Neuronal stem cell (in vitro differentiated cells): ENCODE measurements at regions not wholly inside any gene's neighbourhood (a gene's known extent, or its start where the extent isn't known, plus 50 kb on each side); places are given as distances from the start of the nearest gene placed in this dataset.
"Not testable (repeated sequence)": the region's sequence is repeated elsewhere in the genome, so short reads cannot be mapped to it uniquely, and the experiment has no call there.

Source experiments
- DNase-seq: peaks from one replicate; pipeline ENCODE4 v3.0.0-alpha.2; 2013; ENCODE audit warnings: low spot score
- H2AFZ ChIP-seq: one replicate; pipeline ENCODE4 v1.6.1; 2013; ENCODE audit warnings: mild to moderate bottlenecking, low read length, inconsistent platforms
- H2AK5ac ChIP-seq: 2 replicates; pipeline ENCODE4 v1.6.1; 2013; ENCODE audit warnings: low read depth, mild to moderate bottlenecking, inconsistent platforms, low read length, moderate library complexity, mixed read lengths
- H2BK120ac ChIP-seq: 2 replicates; pipeline ENCODE4 v1.6.1; 2013; ENCODE audit warnings: low read depth, mild to moderate bottlenecking, inconsistent platforms, low read length, moderate library complexity, mixed read lengths
- H2BK12ac ChIP-seq: one replicate; pipeline ENCODE4 v1.6.1; 2013; ENCODE audit warnings: low read length, inconsistent platforms
- H2BK15ac ChIP-seq: 2 replicates; pipeline ENCODE4 v1.6.1; 2013; ENCODE audit warnings: mild to moderate bottlenecking, low read length, inconsistent platforms, mixed read lengths
- H2BK5ac ChIP-seq: one replicate; pipeline ENCODE4 v1.6.1; 2013; ENCODE audit warnings: inconsistent platforms, mild to moderate bottlenecking, low read length, moderate library complexity
- H3K14ac ChIP-seq: one replicate; pipeline ENCODE4 v1.6.1; 2013; ENCODE audit warnings: low read length, inconsistent platforms
- H3K18ac ChIP-seq: 2 replicates; pipeline ENCODE4 v1.6.1; 2013; ENCODE audit warnings: low read length, inconsistent platforms
- H3K23ac ChIP-seq: 2 replicates; pipeline ENCODE4 v1.6.1; 2013; ENCODE audit warnings: low read depth, mild to moderate bottlenecking, mixed read lengths, low read length, inconsistent platforms; ENCODE audit not compliant: poor library complexity
- H3K27ac ChIP-seq: replicated peaks from 3 replicates; pipeline ENCODE4 v1.5.1; 2013; ENCODE audit warnings: low read length, inconsistent platforms
- H3K27me3 ChIP-seq, 3 experiments: 2 replicates each; pipeline ENCODE4 v1.6.1; 2013; ENCODE audit warnings: low read length in 3 of 3, mild to moderate bottlenecking in 2 of 3, inconsistent platforms in 1 of 3, low read depth in 1 of 3, mixed read lengths in 1 of 3, moderate library complexity in 1 of 3; ENCODE audit not compliant: control insufficient read depth in 3 of 3, insufficient read depth in 3 of 3
- H3K36me3 ChIP-seq, 2 donors: replicated peaks in 1 of 2; 2 replicates each; pipeline ENCODE4 v1.6.1; 2013; ENCODE audit warnings: low read length in 2 of 2; ENCODE audit not compliant: control insufficient read depth in 2 of 2, insufficient read depth in 2 of 2
- H3K4ac ChIP-seq: 2 replicates; pipeline ENCODE4 v1.6.1; 2013; ENCODE audit warnings: inconsistent platforms, mild to moderate bottlenecking, low read length, moderate library complexity
- H3K4me1 ChIP-seq, 2 donors: 1 replicate in 1 of 2; 2 replicates in 1 of 2; pipeline ENCODE4 v1.6.1; 2013; ENCODE audit warnings: low read length in 2 of 2, low read depth in 1 of 2; ENCODE audit not compliant: control insufficient read depth in 2 of 2, insufficient read depth in 1 of 2
- H3K4me2 ChIP-seq: one replicate; pipeline ENCODE4 v1.6.1; 2013; ENCODE audit warnings: mild to moderate bottlenecking, low read length, inconsistent platforms; ENCODE audit not compliant: insufficient read depth, poor library complexity, severe bottlenecking
- H3K4me3 ChIP-seq, 2 donors: 2 replicates each; pipeline ENCODE4 v1.5.1; 2013; ENCODE audit warnings: low read length in 2 of 2, mild to moderate bottlenecking in 2 of 2, inconsistent platforms in 1 of 2, moderate library complexity in 1 of 2
- H3K79me1 ChIP-seq: one replicate; pipeline ENCODE4 v1.6.1; 2013; ENCODE audit warnings: low read depth, mild to moderate bottlenecking, inconsistent platforms, low read length, moderate library complexity
- H3K9ac ChIP-seq: one replicate; pipeline ENCODE4 v1.6.1; 2013; ENCODE audit warnings: mild to moderate bottlenecking, low read depth, low read length, inconsistent platforms; ENCODE audit not compliant: poor library complexity
- H3K9me3 ChIP-seq, 2 donors: replicated peaks in 1 of 2; 2 replicates each; pipeline versions ENCODE3 to v1.6.1; 2013; ENCODE audit warnings: low read length in 2 of 2, mild to moderate bottlenecking in 2 of 2, inconsistent platforms in 1 of 2, low read depth in 1 of 2, mixed read lengths in 1 of 2, moderate library complexity in 1 of 2; ENCODE audit not compliant: control insufficient read depth in 2 of 2, insufficient read depth in 1 of 2
- H4K8ac ChIP-seq: one replicate; pipeline ENCODE4 v1.6.1; 2013; ENCODE audit warnings: low read depth, mild to moderate bottlenecking, inconsistent platforms, low read length, moderate library complexity
- H4K91ac ChIP-seq: one replicate; pipeline ENCODE4 v1.6.1; 2013; ENCODE audit warnings: low read length, low read depth, mild to moderate bottlenecking, inconsistent platforms; ENCODE audit not compliant: poor library complexity
- WGBS, 2 donors: extraction: QIAGEN DNeasy Blood & Tissue Kit; methylation state at CpG; one replicate each; pipeline ENCODE4 v1.1.7; 2013; ENCODE audit warnings: missing lambda C conversion rate in 2 of 2, mixed read lengths in 1 of 2; ENCODE audit not compliant: insufficient read length in 2 of 2, insufficient replicate concordance in 1 of 2; ENCODE audit errors: extremely low coverage in 2 of 2; 5-methylcytosine and 5-hydroxymethylcytosine counted together

- Histone ChIP-seq H3K14ac (no peak overlapping the region), H3K4me1 (no peaks in the 10 kb centered on the region), H3K4me2 (no peak overlapping the region), H3K27ac (no peak overlapping the region), H3K79me1 (no peaks in the 10 kb centered on the region), H4K8ac (no peak overlapping the region), H3K9me3 (no peaks in the 10 kb centered on the region), H2BK120ac (no peak overlapping the region), H2AFZ (no peak overlapping the region), H3K4me3 (no peak overlapping the region), H3K18ac (no peak overlapping the region), H2BK12ac (no peak overlapping the region), H2BK15ac (no peak overlapping the region), H3K9ac (no peak overlapping the region), H2BK5ac (no peak overlapping the region), H3K36me3 (no peaks in the 10 kb centered on the region), H4K91ac (no peak overlapping the region), H3K27me3 (no peaks in the 10 kb centered on the region), H3K4ac (no peak overlapping the region), H3K23ac (no peak overlapping the region), H2AK5ac (no peak overlapping the region)
- WGBS, 2 donors: no CpG with 5 or more reads among the region's 2 CpGs
- no peak for DNase-seq
Observed at GRCh38 chr2:142734770-142735169, 142.7 kb upstream of the KYNU start.

GRCh38 chr2:142734231-142734630, 143.2 kb upstream of the KYNU start:
- WGBS, 2 donors: no CpG with 5 or more reads among the region's 3 CpGs
- no peak overlapping the region for H2AFZ ChIP-seq
- H3K9me3 ChIP-seq: no peaks in the 10 kb centered on the region
- H3K14ac ChIP-seq: no peak overlapping the region
- H3K4me2 ChIP-seq: no peak overlapping the region
- H3K36me3 ChIP-seq: no peaks in the 10 kb centered on the region
- no peak for DNase-seq
- H2BK120ac ChIP-seq: no peak overlapping the region
- H3K23ac ChIP-seq: no peak overlapping the region
- H3K79me1 ChIP-seq: no peaks in the 10 kb centered on the region
- no peak overlapping the region for H3K27ac ChIP-seq
- no peak overlapping the region for H3K4me3 ChIP-seq
- H3K4me1 ChIP-seq: no peaks in the 10 kb centered on the region
- H2BK5ac ChIP-seq: no peak overlapping the region
- no peak overlapping the region for H4K8ac ChIP-seq
- no peak overlapping the region for H3K9ac ChIP-seq
- no peak overlapping the region for H3K18ac ChIP-seq
- no peak overlapping the region for H3K4ac ChIP-seq
- no peak overlapping the region for H4K91ac ChIP-seq
- no peak overlapping the region for H2BK15ac ChIP-seq
- no peaks in the 10 kb centered on the region for H3K27me3 ChIP-seq
- H2AK5ac ChIP-seq: no peak overlapping the region
- no peak overlapping the region for H2BK12ac ChIP-seq

- not testable (repeated sequence) for H2AFZ ChIP-seq
Observed at GRCh38 chr2:142729814-142730213, 147.7 kb upstream of the KYNU start.

GRCh38 chr2:142727821-142728478, 149.5 kb upstream of the KYNU start:
- not testable (repeated sequence) for H3K14ac ChIP-seq, H3K9ac ChIP-seq, H3K9me3 ChIP-seq, H3K27ac ChIP-seq, H3K27me3 ChIP-seq, H3K4me1 ChIP-seq, H2BK15ac ChIP-seq, H4K91ac ChIP-seq, H2BK12ac ChIP-seq, H3K4ac ChIP-seq, H3K79me1 ChIP-seq, H3K4me3 ChIP-seq, H3K4me2 ChIP-seq, H2AFZ ChIP-seq, H3K18ac ChIP-seq, DNase-seq, H3K23ac ChIP-seq, H4K8ac ChIP-seq, H2BK120ac ChIP-seq, H2AK5ac ChIP-seq, H3K36me3 ChIP-seq, H2BK5ac ChIP-seq
- no CpG with 5 or more reads among the region's 17 CpGs for WGBS, 2 donors

More at GRCh38 chr2:142729814-142730213, 147.7 kb upstream of the KYNU start:
- H3K23ac ChIP-seq, H3K9me3 ChIP-seq, H3K9ac ChIP-seq, H3K27me3 ChIP-seq, H2AK5ac ChIP-seq, H2BK120ac ChIP-seq, H3K14ac ChIP-seq, H4K8ac ChIP-seq, H2BK12ac ChIP-seq, H2BK5ac ChIP-seq, H3K79me1 ChIP-seq, H4K91ac ChIP-seq, H3K27ac ChIP-seq, H3K36me3 ChIP-seq, H3K4ac ChIP-seq, H3K4me3 ChIP-seq, H3K18ac ChIP-seq, DNase-seq, H3K4me2 ChIP-seq, H3K4me1 ChIP-seq, H2BK15ac ChIP-seq: not testable (repeated sequence)
- no CpG with 5 or more reads among the region's 1 CpG for WGBS, 2 donors
